Ovary (tissue), 3 donors: ENCODE measurements at regions not wholly inside any gene's neighbourhood (a gene's known extent, or its start where the extent isn't known, plus 50 kb on each side); places are given as distances from the start of the nearest gene placed in this dataset.

ENCODE experiments used
- EP300 ChIP-seq: sonication (generic); formaldehyde crosslinking; IDR thresholded peaks from one replicate; pipeline ENCODE4 v1.6.1; 2017; ENCODE audit warnings: antibody characterized with exemption
- TF ChIP-seq, protein P1 (sequence below), 3 donors: fragments of 450-650 bp in 2 of 3; fragments of 200-600 bp in 1 of 3; IDR thresholded peaks; one replicate each; pipeline versions ENCODE4 v1.5.1 to v1.8.0; 2016 to 2022; ENCODE audit warnings: antibody characterized with exemption in 3 of 3, mild to moderate bottlenecking in 1 of 3
- donor health status: DM: no; HTN: no; CAD: no.

DNA sequence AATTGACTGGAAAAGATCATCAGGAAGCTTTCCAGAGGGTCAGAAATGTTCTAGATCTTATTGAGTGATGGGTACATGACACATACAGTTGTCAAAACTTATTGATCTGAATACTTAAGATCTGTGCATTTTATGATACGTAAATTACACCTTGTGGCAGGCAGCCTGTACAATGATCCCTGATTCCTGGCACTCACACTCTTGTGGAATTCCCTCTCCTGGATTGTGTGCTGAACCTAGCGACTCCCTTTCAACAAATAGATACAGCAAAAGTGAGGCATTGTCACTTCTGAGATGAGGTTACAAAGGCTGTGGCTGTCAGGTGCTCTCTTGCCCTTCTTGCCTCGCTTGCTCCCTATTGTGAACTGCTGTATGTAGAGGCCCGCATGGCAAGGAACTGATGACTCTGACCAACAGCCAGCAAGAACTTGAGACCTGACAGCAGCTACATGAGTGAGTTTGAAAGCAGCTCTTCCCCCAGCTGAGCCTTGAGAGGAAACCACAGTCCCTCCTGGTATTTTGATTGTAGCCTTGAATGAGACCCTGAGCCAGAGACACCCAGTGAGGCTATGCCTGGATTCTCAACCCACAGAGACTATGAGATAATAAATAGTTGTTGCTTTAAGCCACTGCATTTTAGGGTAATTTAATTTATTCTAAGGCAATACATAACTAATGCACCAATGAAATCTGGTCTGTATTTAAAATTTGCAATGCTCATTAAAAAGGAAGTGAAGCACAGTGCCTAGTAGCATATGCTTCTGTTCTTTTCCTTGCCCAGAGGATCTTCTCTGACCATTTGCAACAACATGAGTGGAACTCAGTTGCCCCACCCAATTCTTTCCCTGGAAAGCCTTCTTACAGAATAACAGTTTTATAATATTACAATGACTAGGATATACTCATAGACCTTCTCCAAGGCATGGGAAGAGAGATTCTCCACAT, 60.5 kb upstream of the IZUMO1R start:
- TF ChIP-seq, protein P1, sequence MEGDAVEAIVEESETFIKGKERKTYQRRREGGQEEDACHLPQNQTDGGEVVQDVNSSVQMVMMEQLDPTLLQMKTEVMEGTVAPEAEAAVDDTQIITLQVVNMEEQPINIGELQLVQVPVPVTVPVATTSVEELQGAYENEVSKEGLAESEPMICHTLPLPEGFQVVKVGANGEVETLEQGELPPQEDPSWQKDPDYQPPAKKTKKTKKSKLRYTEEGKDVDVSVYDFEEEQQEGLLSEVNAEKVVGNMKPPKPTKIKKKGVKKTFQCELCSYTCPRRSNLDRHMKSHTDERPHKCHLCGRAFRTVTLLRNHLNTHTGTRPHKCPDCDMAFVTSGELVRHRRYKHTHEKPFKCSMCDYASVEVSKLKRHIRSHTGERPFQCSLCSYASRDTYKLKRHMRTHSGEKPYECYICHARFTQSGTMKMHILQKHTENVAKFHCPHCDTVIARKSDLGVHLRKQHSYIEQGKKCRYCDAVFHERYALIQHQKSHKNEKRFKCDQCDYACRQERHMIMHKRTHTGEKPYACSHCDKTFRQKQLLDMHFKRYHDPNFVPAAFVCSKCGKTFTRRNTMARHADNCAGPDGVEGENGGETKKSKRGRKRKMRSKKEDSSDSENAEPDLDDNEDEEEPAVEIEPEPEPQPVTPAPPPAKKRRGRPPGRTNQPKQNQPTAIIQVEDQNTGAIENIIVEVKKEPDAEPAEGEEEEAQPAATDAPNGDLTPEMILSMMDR (IDR thresholded peaks at IDR 0.05), result no peak
- no peak for TF ChIP-seq EP300
